ENCODE measurements at regions not wholly inside any gene's neighbourhood (a gene's known extent, or its start where the extent isn't known, plus 50 kb on each side); places are given as distances from the start of the nearest gene placed in this dataset.

DNA sequence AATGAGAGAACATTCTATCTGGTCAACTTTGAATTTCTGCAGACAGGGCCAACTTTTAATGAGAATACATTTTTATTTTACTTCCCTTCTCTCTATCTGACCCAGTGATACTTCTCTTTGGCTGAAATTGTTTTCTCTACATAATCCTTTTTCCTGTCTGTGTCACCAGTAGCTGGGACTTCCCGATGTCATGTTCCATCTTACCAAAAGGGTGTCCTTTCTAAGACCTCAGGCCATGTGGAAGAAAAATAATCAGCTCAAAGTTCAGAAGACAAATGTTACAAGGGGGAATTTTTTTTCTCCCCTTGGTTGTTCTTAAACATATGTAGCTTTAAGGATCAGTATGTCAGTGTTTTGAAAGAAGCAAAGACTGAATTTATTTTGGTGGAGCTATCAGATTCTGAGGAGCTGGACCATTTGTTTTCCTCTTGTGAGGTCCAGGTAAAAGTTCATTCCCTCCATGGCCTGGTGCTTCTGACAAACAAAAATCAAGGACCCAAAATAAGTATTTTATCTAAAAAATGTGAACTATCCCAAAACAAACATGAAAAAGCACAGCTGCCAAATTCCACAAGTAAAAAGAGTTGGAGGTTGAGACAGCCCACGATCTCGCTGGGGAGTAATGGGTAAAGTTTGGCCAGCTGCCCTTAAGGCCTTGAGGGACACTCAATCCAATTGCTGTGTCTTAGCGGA is 859.4 kb upstream of the NR2F2 start:
- DNase-seq: no peak

DNA sequence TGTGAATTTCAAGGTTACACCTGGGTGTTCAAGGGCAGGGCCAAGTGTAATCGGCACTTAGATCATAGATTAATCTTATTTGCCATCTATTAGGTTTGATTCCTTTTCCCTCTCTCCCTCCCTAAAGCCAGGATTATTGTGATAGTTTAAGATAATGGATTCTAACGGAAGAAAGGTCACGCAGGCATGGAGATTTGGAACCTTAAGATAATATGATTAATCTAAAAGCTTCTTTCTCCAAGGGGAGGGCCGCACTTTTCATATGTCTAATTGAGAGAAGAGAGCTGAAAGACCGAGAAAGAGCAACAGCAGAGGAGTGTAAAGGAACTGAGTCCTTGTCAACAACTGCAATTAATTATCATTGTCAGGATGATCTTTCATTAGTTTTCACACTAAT is 858.8 kb upstream of the NR2F2 start:
- no peak for DNase-seq

DNA sequence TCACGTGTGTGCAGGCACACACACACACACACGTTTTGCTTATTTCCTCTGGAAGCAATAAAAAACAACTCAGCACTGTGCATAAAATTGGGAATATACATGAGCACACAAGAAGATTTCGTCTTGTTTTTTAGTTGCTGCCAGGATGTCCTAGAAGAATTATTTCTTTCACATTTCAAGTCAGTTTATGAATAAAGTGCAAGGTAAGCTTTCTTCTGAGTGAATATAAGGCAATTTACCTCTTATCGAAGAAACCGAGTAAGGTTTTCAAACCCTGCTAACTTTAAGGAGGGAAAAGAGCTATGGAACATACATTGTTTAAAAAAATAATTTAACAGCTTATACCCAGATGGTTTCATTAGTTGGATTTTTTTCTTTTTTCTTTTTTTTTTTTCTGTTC is 855.4 kb upstream of the NR2F2 start:
- DNase-seq: no peak

DNA sequence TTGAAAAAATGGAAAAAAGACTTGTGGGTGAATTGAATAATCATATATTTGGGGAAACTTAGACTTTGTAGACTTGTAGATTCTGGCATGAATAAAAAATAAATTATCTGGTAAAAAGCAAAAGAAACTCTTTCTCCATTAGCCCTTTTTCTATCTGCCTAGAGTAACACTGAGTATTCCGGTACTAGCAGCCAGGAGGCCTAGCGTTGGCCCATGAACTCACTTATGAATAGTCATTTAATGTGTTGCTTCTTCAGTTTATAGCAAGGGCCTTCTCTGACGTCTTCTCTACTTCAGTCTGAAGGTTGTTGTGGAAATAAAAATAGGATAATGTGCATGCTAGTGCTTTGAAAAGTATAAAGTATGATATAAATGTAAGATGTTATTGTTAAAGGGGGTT is 851.2 kb upstream of the NR2F2 start:
- no peak for DNase-seq

DNA sequence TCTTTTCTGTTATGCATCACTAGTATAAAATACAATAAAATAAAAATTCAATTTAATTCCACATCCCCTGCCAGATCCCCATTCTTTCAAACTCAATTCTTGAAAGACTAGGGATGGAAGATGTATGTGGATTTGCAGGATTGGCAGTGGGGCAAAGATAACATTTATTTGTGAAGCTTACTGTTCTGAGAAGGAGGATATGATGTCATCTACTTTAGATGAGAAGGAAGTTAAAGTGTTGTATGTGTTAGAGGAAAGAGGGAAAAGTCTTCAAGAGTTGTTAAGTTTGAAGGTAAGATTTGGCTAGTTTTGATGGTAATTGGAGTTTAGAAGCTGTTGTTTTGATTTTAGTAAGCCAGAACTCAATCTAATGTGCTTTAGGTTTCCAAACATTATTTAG is 845.1 kb upstream of the NR2F2 start:
- DNase-seq: no peak

DNA sequence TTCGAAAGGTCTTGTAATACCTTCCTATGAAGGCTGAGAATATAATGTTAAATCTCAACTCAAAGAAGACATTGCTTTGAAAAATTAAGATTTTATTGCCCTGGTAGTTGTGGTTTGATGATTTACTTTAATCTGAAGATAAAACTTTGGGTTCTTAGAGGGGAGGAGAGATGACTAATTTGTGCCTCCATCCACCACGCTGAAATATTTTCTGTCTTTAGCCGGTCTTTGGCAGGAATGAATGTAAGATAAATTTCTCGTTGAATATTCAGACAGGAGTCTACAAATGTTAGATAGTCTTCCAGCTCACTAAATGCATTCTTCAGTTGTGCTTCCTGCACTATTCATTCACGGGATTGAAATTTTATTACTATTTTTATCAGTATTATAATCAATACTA is 844.3 kb upstream of the NR2F2 start:
- DNase-seq: no peak

DNA sequence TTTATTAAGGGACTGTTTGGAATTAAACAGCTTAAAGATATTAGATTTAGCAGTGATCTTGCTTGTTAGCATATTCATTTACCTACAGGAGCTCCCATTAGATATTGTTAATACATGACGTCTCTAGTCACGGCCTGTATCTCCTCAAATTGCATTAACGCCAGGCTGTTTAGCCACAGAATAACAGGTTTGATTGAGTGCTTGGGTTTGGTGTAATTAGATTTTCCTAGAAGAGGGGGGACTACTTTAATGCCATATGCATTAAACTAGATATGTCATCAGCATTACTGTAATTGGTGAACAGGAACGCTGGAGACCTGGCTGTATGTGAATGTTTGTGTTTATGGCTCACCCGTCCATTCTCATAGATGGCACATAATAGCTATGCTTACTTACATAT is 841.4 kb upstream of the NR2F2 start:
- DNase-seq: no peak

DNA sequence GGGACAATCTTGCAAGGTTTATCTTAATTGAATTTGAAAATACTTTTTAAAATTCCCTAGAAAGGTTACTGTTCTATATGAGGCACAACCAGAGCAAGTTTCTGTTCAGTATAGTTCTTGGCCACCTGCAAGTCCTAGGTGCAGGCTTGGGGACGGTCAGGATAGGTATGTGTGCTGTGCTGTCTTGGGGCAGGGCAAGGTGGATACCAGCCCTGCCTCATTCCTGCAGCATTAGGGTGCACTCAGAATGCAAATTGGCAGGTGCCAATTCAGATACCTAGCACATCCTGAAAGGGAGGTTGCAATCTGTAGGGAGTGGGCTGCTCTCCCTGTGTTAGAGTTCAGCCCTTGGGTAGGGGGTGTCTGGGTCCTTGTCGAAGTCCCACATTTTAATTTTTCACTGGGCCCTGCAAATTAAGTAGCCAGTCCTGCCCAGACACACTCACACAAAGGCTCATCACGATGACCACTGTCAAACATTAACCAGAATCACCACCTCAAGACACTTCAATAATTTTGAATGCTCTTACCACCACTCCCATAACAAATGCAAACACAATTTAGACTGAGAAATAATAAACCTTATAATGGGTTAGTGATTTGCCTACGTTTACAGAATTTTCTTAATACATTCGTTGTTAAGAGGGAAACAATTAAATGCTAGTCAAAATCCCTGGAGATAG is 838.0 kb upstream of the NR2F2 start:
- no peak for DNase-seq

DNA sequence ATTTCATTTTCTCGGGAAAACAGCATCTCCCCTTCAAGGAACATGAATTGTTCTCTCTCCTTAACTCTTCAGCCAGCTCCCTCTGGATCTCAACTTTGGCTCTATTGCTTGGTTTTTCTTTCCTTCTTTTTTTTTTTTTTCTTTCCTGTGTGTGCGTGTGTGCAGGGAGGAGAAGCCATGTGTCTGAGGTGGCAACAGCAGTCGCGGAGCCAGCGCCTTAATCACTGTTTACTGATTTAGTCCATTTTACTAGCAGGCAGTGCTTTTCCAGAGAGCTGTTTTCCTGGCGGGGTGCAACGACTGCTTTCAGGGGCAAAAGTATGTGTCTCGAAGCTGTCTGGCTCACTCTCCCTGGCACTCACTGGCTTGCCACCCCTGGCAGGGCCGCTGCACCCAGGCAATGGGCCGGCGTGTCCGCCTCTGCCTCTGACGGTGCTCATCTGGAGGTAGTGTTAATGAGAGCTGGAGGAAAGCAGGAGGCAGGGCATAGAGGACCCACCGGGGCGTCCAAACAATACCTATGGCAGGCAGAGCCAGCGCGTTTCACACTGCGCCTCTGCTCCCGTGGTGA is 835.4 kb upstream of the NR2F2 start:
- DNase-seq: no peak

DNA sequence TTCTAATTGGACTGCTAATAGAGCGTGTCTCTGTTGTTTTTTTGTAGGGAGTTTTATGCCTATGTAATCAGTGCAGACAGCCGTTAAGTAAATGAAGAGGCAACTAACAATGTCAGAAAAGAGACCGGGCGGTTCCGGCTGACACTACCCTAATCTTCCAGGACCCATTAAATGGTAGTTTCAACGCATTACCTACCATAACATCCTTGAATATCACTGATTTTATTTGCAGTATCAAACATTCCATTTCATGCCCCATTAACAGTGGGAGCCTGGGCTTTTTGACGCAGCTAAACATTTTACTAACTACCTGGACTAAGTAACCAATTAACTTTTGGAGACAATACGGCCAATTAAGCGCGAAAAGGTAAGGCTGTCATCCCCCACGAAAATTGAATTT is 832.9 kb upstream of the NR2F2 start:
- no peak for DNase-seq

DNA sequence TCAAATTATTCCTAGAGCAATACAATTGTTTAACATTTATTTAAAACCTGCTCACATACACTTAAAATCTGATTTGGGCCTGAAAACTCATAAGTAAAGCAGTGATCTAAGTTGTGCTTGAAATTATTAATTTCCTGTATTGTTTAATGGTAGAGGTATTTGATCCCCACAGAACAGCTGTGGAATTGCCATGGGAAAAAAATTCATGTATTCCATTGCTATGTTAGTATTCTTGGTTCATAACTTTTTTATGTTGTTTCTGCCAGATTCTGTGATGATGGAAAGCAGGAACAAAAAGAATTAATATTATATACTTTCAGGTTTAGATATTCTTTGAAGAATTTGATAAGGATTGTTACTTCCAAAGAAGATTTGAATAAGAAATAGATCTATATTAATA is 831.5 kb upstream of the NR2F2 start:
- no peak for DNase-seq

DNA sequence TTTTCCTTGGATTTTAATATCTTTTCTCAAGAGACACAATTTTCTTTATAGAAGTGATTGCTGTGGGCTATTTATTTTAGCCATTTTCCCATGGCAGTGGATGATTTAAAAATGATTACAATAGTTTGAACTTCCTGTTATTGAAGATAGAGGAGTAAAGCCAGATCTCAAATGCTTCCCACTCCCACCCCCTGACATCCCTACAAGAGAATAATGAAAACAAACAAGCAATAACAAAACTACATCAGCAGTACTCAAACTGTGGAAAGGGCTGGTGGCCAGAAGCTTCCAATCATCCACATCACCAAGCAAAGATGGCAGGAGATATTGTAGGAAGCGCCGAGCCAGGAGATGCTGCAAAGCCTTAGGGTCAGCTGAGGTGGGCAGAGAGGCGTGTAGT is 831.1 kb upstream of the NR2F2 start:
- no peak for DNase-seq

DNA sequence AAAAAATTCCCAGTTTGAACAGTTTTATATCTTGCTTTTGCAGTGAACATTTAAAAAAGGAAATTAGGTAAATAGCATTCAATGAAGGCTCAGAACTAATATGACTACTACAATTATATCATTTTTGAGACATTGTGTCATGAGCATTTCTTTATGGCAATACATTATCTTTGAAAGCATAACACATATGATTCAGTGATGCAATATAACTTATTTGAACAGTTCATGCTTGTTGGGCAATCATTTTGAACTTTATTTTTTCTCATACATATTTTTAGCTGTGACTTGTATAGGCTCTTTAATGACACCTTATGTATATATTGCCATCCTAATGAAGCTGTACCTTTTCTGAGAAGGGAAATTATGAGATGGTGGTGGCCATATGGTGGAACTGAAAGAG is 828.6 kb upstream of the NR2F2 start:
- DNase-seq: no peak

DNA sequence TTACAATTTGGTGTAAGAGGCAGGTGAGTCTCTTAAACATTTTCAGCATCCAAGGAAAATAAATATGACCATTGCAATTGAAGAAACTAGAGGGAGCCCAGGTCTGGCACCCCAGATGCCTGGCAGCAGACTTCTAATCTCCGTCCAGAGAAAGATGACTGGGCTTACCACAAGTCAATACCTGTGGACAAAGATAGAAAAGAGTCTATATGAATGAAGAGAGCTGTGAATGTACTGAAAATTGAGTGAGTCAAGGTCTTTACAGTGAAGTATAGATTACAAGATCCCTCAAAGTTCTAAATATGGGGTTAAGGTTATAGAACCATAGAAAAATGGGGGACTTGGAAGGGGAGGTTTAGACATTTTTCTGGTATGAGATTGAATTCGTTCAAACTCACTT is 827.4 kb upstream of the NR2F2 start:
- DNase-seq: no peak

DNA sequence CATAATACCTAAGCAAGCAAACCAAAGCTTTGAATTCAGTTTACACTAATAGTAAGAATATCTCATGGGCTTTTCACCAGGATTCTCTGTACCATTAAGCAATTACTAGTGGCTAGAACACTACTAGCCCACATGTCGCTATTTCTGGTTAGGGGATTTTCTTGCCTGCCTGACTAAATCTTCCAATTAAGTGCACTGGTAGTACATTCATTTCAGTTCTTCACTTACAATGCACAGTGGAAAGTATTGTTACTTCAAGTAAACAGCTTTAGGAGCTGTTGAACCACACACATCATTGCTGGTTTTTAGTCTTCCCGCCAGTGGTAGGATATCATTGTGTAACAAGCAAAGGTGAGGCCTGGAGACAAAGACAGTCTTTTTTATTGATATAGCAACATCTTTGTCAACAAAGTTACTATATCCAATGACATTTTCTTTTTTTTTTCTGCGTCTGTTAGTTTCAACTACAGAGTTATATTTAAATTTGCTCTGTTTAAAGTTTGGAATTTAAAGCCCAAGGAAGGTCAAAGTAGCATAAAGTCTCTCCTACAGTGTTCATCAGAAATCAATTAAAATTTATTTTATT is 826.8 kb upstream of the NR2F2 start:
- no peak for DNase-seq

DNA sequence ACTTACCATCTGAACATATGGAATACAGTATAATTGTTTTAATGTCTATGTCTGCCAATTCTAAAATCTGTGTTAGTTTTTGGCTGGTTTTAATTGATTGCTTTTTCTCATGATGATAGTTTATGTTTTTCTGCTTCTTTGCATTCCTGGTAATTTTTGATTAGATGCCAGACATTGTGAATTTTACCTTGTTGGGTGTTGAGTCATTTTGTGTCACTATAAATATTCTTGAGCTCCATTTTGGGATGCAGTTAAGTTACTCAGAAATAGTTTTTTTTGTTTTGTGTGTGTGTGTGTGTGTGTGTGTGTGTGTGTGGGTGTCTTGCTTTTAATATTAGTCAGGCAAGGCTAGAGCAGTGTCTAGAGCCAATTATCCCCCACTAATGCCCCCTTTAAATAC is 818.8 kb upstream of the NR2F2 start:
- no peak for DNase-seq

DNA sequence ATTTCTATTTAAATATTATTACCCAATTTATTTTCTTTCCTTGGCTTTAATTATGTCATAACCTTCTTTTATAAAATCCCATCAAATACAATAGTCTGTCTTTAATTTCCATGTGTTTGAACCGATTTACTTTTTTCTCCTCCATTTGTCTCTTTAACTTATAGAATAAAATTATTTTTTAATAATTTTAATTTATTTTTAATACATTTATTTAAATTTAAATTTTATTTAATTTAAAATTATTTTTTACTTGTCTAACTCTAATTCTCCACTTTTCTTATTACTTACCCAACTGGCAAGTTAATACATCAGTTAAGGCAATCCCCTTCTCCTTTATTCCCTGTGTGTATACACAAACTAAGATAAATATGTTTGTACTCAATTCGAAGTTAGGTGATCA is 817.6 kb upstream of the NR2F2 start:
- DNase-seq: no peak

DNA sequence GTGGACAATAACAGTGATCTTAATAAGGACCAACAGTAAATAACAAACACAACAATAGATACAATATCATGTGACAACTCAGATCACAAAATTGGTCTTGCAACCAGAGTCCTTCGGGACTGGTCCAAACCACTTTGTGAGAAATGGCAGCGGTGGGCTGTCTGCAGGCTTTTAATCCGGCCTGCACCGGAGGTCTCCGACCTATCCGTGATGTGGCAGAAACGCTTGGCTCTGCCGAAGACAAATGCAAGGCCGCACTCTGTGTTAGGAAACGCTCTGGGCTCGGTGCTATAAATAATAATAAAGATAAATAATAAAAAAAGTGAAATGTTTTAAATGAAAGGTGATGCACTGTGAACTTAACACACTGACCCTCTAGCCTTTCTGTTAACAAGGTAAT is 810.6 kb upstream of the NR2F2 start:
- no peak for DNase-seq

DNA sequence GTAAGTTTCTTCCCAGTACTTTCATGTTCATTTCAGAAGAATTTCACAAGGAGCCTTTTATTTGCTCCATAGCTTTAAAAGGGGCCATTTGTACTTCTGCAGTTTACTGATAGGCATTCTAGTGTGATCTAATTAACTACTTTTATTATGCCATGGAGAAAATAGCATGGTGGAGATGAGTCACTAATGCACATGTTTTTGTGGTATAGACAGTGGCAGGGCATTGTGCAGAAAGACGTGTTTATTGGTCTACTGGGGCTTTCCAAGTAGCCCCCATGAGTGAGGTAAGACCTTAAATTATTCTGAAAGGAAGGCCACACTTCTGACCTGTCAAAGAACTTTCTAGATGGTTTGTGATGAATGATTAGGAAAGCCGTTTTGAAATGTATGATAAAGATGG is 810.0 kb upstream of the NR2F2 start:
- DNase-seq: no peak

DNA sequence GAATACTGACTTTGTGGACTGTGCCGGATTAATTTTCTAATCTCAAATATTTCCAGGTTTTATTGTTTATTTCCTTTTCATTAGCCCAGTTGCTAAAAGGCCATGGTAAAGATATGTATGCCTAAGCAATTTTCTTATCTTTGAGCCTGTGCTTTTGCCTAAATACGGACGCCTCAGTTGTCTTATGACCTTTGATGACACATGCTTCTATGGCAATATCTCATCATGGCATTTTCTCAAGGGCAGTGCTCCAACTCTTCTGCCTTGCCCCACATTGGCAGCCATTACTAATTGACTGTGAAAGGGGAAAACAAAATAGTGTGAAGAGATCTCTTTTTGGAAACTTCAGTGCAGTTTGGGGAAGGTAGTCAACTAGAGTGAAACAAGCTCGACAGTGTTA is 809.6 kb upstream of the NR2F2 start:
- DNase-seq: no peak

DNA sequence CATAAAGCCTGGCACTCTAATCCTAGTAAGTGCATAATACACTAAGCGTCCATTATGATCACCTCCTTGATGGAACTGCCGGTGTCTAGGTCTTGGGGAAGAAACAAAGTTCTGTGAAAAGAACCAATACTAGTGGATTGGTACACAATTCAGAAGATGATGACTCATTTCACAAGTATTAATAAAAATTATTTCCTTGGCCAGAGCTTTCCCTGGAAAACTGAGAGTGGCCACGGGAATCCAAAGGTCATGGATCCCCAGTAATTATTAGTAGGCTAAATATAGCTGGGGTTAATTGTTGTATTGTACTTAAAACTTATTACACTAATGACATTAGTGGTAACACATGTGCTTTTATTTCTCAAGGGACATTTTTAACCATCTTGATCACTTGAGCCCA is 808.0 kb upstream of the NR2F2 start:
- no peak for DNase-seq

DNA sequence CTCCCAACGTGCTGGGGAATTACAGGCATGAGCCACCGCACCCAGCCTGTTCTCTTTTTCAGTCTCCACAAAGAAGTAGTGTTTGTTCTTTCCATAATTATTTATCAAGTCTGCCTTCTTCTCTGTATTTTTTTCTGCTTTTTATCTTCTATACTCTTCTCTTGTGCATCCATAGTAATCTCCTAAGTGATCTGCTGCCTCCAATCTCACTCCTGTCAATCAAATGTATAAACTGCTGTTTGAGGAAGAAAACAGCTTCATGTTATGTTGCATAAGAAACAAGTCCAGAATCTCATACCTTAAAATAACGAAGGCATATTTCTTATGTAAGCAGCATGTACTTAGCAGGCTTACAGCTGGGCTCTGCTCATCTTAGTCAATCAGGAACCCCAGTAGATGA is 801.6 kb upstream of the NR2F2 start:
- DNase-seq: no peak

DNA sequence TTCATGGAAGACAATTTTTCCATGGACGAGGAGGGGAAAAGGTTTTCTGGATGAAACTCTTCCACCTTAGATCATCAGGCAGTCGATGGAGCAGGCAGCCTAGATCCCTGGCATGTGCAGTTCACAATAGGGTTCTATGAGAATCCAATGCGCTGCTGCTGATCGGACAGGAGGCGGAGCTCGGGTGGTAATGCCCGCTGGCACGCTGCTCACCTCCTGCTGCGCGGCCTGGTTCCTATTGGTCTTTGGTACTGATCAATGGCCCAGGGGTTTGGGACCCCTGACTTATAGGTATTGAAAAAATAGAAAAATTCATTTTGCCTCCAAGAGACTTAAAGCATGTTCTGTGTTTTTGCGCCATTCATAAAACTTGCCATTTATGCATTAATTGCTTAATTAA is 793.9 kb upstream of the NR2F2 start:
- DNase-seq: no peak

DNA sequence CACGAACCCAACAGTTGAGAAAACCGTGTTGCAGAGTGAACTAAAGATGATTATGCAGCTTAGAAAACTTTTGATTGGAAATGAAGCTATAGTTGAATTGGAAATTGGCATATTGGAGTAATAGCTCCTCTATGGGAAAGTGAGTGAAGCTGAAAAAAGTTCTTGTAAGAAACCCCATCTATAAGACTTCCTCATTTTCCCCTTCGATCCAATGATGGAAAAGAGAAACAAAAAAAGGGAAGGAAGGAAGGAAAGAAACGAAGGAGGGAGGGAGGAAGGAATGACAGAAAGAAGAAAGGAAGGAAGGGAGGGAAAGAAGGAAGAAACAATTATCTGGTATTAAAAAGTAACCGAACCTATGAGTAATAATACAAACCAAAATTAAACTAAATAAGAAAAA is 791.8 kb upstream of the NR2F2 start:
- DNase-seq: no peak

DNA sequence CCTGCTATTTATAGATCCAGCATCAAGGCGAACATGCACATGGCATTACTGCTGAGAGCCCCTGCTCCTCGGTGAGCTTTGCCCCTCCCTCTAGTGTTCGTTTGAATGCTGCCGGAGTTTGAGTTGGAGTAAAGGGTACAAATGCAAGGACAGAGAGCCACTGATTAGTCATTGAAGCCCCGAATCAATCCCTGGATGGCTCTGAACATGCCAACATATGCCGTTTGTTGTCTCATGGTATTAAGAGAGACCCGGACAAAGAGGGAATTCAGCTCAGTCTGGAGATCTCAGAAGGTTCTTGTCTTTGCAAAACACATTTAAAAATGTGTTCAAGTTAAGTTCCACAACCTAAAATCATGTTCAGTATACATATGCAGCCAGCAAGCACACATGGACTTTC is 789.2 kb upstream of the NR2F2 start:
- DNase-seq: no peak
